HFF-Myc (cell line): ENCODE measurements at regions not wholly inside any gene's neighbourhood (a gene's known extent, or its start where the extent isn't known, plus 50 kb on each side); places are given as distances from the start of the nearest gene placed in this dataset.

Experiments
- DNase-seq: peaks from one replicate; pipeline ENCODE4 v3.0.0-alpha.2; 2011; ENCODE audit warnings: low read depth; ENCODE audit errors: extremely low read depth
- H3K4me3 ChIP-seq: replicated peaks from 2 replicates; pipeline ENCODE4 v1.5.1; 2011; ENCODE audit warnings: low read depth, mild to moderate bottlenecking, control low read depth, low read length
- CTCF ChIP-seq: IDR thresholded peaks from 2 replicates; pipeline ENCODE4 v1.5.1; 2012; ENCODE audit warnings: mild to moderate bottlenecking, low read depth, low read length, control low read depth; ENCODE audit errors: missing control alignments

DNA sequence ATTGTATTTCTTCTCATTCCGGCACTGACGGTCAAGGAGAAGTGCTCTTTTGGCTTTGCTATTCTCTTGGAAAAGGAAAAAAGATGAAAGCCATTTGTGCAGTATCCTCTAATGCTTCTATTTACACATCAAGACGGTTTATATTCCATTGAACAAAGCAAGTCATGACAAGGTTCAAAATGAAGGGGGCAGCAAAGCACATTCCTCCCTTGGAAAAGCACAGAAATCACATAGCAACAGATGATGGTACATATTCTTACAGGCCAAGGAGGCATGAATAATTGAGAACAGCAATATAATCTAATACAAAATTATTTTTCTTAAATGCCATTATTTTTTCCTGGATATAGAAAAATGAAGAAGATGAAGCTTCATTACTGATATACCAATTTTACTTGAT is 508.2 kb upstream of the JAG1 start:
- no peak for TF ChIP-seq CTCF
- no peak for DNase-seq
- no peak overlapping the region for H3K4me3 ChIP-seq

DNA sequence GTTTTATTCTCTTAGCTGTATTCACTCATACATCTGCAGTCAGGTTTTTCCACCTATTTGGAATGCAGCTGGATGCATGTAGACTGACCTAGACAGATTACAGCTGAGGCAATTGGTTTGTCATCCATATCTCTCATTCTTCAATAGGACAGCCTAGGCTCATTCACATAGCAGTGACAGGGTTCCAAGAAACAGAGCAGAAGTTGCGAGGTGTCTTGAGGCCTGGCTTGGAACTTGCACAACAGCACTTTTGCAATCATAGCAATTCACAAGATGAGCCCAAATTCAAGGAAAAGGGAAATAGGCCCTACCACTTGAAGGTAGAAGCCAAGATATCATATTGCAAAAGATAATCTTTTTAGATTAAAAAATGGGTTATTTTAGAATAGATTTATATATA is 508.9 kb upstream of the JAG1 start:
- no peak for TF ChIP-seq CTCF
- H3K4me3 ChIP-seq, result no peak overlapping the region
- DNase-seq, result no peak

DNA sequence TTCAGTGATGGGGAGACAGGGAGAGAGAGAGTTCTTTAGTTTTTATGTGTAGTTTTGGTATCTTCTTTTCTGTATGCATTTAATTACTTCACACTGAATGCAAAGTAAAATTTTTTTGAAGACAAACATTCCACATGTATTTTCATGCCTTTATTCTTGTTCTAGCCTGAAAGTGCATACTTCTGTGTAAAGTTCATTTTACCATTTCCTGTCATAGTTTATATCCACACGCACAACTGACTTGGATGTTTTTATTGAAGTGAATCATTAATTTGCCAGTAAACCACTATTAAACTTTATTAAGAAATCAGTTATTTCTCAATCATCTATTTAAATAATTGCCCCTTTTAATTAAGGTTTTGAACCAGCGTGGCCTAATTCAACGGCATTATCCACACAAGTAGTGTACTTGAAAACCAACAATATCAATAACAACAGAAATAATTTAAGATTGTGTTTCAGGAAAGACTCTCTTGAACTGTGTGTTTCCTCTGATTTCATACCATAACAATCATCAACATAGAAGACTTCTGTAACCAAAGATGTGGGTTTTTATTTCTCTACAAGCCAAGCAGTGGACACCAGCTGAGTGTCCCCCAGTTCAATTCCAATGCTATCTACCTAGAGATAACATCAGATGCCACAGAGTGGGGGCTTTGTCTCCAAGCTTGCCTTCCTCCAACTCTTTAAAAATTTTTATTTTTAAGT is 512.7 kb upstream of the JAG1 start:
- no peak overlapping the region for H3K4me3 ChIP-seq
- DNase-seq, result no peak

GRCh38 chr20:11188843-11189603 is 515.2 kb upstream of the JAG1 start:
- H3K4me3 ChIP-seq, result no peak overlapping the region
- no peak for TF ChIP-seq CTCF
- no peak for DNase-seq

More for the DNA sequence above, 512.7 kb upstream of the JAG1 start:
- TF ChIP-seq CTCF, result no peak

- TF ChIP-seq CTCF, result no peak
- no peak for DNase-seq
These were observed 516.9 kb upstream of the JAG1 start for GRCh38 chr20:11190741-11191140.

GRCh38 chr20:11192106-11192505 is 518.3 kb upstream of the JAG1 start:
- DNase-seq, result no peak
- no peak overlapping the region for H3K4me3 ChIP-seq
- no peak for TF ChIP-seq CTCF

More at GRCh38 chr20:11190741-11191140, 516.9 kb upstream of the JAG1 start:
- H3K4me3 ChIP-seq, result no peak overlapping the region

- no peak overlapping the region for H3K4me3 ChIP-seq
- DNase-seq, result no peak
These were observed 519.4 kb upstream of the JAG1 start for GRCh38 chr20:11193241-11193640.

More at GRCh38 chr20:11193241-11193640, 519.4 kb upstream of the JAG1 start:
- TF ChIP-seq CTCF, result no peak
